Upper lobe of right lung (tissue), 1 donor: ENCODE measurements at regions not wholly inside any gene's neighbourhood (a gene's known extent, or its start where the extent isn't known, plus 50 kb on each side); places are given as distances from the start of the nearest gene placed in this dataset.
A peak's percentile ranks its signal among the peaks of the same experiment; 100 is the strongest.
"Not testable (repeated sequence)": the region's sequence is repeated elsewhere in the genome, so short reads cannot be mapped to it uniquely, and the experiment has no call there.

ENCODE experiments used
- ATAC-seq: fragments of 200-7000 bp; cut with Tn5 transposase; one replicate; pipeline ENCODE4 v1.9.1; 2020; ENCODE audit warnings: mild to moderate bottlenecking, moderate library complexity
- DNase-seq: peaks from one replicate; pipeline ENCODE4 v3.0.0-alpha.2; 2020
- H3K27ac ChIP-seq: fragments of 200-600 bp; one replicate; pipeline ENCODE4 v1.8.0; 2022
- H3K27me3 ChIP-seq: fragments of 200-600 bp; one replicate; pipeline ENCODE4 v1.8.0; 2022; ENCODE audit warnings: mild to moderate bottlenecking
- H3K36me3 ChIP-seq: fragments of 200-600 bp; one replicate; pipeline ENCODE4 v1.8.0; 2022
- H3K4me1 ChIP-seq: fragments of 200-600 bp; one replicate; pipeline ENCODE4 v1.8.0; 2022
- H3K4me3 ChIP-seq: fragments of 200-600 bp; one replicate; pipeline ENCODE4 v1.8.0; 2022; ENCODE audit warnings: mild to moderate bottlenecking
- H3K9me3 ChIP-seq: fragments of 200-600 bp; one replicate; pipeline ENCODE4 v1.8.0; 2022
- CTCF ChIP-seq: fragments of 200-600 bp; IDR thresholded peaks from one replicate; pipeline ENCODE4 v1.8.0; 2022; ENCODE audit warnings: antibody characterized with exemption
- intact Hi-C: fragments of 100-400 bp; cut with DNase I; formaldehyde crosslinking; loops from one replicate; pipeline ENCODE4 v1.11.0; 2022
- donor health status: DM: no; HTN: yes; CAD: no; lungs with severe emphysema.

DNA sequence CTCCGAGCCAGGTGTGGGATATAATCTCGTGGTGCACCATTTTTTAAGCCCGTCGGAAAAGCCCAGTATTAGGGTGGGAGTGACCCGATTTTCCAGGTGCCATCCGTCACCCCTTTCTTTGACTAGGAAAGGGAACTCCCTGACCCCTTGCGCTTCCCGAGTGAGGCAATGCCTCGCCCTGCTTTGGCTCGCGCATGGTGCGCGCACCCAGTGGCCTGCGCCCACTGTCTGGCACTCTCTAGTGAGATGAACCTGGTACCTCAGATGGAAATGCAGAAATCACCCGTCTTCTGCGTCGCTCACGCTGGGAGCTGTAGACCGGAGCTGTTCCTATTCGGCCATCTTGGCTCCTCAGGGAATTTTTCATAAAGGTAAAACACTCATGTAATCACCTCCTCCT lies 63.9 kb downstream of the RWDD3 start:
- H3K27me3 ChIP-seq, H3K9me3 ChIP-seq, H3K4me3 ChIP-seq, ATAC-seq, H3K36me3 ChIP-seq, H3K4me1 ChIP-seq, intact Hi-C loops, DNase-seq, H3K27ac ChIP-seq: not testable (repeated sequence)

DNA sequence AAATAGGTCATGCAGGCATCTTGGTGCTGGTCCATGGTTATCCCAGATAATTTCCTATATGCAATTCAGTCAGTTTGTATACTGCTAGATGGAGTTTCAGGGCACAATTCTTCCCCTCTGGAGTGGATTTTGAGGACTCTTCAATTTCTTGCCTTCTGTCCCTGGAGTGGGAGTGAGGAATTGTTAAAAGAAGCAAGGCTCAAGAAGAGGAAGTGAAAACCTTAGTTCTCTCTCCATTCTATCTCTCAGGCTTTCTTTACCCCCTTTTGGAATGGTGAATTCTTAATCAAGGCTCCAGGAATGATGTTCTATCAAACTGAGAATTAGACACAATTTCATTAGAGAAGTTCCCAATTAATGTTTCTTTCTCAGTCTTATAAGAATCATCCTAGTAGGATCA lies 67.1 kb downstream of the RWDD3 start:
- ATAC-seq (no peak), DNase-seq (no peak)
- H3K4me3 ChIP-seq: no peak overlapping the region
- intact Hi-C loops: no loop called here
- H3K27ac ChIP-seq: no peak overlapping the region
- no peak for TF ChIP-seq CTCF
- no peaks in the 10 kb centered on the region for H3K36me3 ChIP-seq
- no peaks in the 10 kb centered on the region for H3K27me3 ChIP-seq
- no peaks in the 10 kb centered on the region for H3K4me1 ChIP-seq
- H3K9me3 ChIP-seq: no peaks in the 10 kb centered on the region

- H3K4me3 ChIP-seq: no peak overlapping the region
- ATAC-seq (no peak), DNase-seq (no peak)
- H3K4me1 ChIP-seq: no peaks in the 10 kb centered on the region
- intact Hi-C loops: no loop called here
- H3K36me3 ChIP-seq: no peaks in the 10 kb centered on the region
- no peak for TF ChIP-seq CTCF
- H3K27me3 ChIP-seq: no peaks in the 10 kb centered on the region
- H3K9me3 ChIP-seq: no peaks in the 10 kb centered on the region
- H3K27ac ChIP-seq: no peak overlapping the region
Measured at GRCh38 chr1:95301614-95302013, 67.6 kb downstream of the RWDD3 start.

GRCh38 chr1:95304803-95305202 lies 70.8 kb downstream of the RWDD3 start:
- no peak overlapping the region for H3K27ac ChIP-seq
- intact Hi-C loops: loop anchor here (1.0 kb wide), 1 partner anchor 41 kb away; no protein-coding TSS in a partner anchor
- H3K36me3 ChIP-seq: no peaks in the 10 kb centered on the region
- no peak for ATAC-seq
- DNase-seq: no peak
- no peak overlapping the region for H3K4me3 ChIP-seq
- no peak for TF ChIP-seq CTCF
- H3K9me3 ChIP-seq: no peaks in the 10 kb centered on the region
- no peaks in the 10 kb centered on the region for H3K4me1 ChIP-seq
- peaks cover 4% of the 10 kb centered on the region for H3K27me3 ChIP-seq

GRCh38 chr1:95308276-95309030 lies 74.4 kb downstream of the RWDD3 start:
- Histone ChIP-seq H3K36me3 (no peaks in the 10 kb centered on the region), H3K27ac (no peak overlapping the region), H3K27me3 (peaks cover 4% of the 10 kb centered on the region), H3K9me3 (no peaks in the 10 kb centered on the region), H3K4me3 (no peak overlapping the region), H3K4me1 (no peaks in the 10 kb centered on the region)
- TF ChIP-seq CTCF: no peak
- DNase-seq: no peak
- ATAC-seq: no peak
- intact Hi-C loops: no loop called here

- DNase-seq: no peak
- Histone ChIP-seq H3K27ac (no peak overlapping the region), H3K4me3 (no peak overlapping the region), H3K4me1 (no peaks in the 10 kb centered on the region), H3K9me3 (no peaks in the 10 kb centered on the region), H3K27me3 (peaks cover 4% of the 10 kb centered on the region), H3K36me3 (no peaks in the 10 kb centered on the region)
- ATAC-seq: no peak
- peak; percentile 31 for TF ChIP-seq CTCF
- intact Hi-C loops: no loop called here
Measured at GRCh38 chr1:95309031-95309471, 75.0 kb downstream of the RWDD3 start.
